ENCODE measurements at regions not wholly inside any gene's neighbourhood (a gene's known extent, or its start where the extent isn't known, plus 50 kb on each side); places are given as distances from the start of the nearest gene placed in this dataset.

DNA sequence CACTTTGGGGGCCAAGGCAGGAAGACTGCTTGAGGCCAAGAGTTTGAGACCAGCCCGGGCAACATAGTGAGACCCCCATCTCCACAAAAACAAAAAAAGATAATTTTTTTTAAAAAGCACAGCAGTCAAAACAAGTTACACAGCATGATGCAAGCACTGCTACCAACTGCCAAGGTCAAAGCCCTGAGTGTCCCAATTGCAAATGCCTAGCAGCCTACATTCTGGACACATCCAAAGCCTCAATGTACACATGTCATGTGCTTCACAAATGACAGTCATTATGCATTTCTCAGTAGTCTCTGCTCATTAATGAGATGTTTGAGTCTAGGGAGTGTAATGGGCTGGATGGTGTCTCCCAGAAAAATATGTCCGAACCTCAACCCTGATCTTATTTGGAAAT lies 113.7 kb upstream of the CCND2 start:
- TF ChIP-seq RAD21 (conservative IDR thresholded peaks at IDR 0.05): no peak
- no peak for TF ChIP-seq EP300 (conservative IDR thresholded peaks at IDR 0.05; ENCODE audit: poor library complexity, severe bottlenecking)
- no peak for TF ChIP-seq POLR2AphosphoS5 (IDR thresholded peaks at IDR 0.05)
- TF ChIP-seq, protein P1, sequence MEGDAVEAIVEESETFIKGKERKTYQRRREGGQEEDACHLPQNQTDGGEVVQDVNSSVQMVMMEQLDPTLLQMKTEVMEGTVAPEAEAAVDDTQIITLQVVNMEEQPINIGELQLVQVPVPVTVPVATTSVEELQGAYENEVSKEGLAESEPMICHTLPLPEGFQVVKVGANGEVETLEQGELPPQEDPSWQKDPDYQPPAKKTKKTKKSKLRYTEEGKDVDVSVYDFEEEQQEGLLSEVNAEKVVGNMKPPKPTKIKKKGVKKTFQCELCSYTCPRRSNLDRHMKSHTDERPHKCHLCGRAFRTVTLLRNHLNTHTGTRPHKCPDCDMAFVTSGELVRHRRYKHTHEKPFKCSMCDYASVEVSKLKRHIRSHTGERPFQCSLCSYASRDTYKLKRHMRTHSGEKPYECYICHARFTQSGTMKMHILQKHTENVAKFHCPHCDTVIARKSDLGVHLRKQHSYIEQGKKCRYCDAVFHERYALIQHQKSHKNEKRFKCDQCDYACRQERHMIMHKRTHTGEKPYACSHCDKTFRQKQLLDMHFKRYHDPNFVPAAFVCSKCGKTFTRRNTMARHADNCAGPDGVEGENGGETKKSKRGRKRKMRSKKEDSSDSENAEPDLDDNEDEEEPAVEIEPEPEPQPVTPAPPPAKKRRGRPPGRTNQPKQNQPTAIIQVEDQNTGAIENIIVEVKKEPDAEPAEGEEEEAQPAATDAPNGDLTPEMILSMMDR (IDR thresholded peaks at IDR 0.05; ENCODE audit: poor library complexity, severe bottlenecking): no peak
- TF ChIP-seq MXI1 (conservative IDR thresholded peaks at IDR 0.05; ENCODE audit: poor library complexity, severe bottlenecking): no peak
- no peak for TF ChIP-seq EZH2 (IDR thresholded peaks at IDR 0.05; ENCODE audit: borderline replicate concordance, insufficient read depth, low read length, poor library complexity, severe bottlenecking)
- no peak for TF ChIP-seq SMC3 (conservative IDR thresholded peaks at IDR 0.05; ENCODE audit: poor library complexity)
- TF ChIP-seq, protein P2, sequence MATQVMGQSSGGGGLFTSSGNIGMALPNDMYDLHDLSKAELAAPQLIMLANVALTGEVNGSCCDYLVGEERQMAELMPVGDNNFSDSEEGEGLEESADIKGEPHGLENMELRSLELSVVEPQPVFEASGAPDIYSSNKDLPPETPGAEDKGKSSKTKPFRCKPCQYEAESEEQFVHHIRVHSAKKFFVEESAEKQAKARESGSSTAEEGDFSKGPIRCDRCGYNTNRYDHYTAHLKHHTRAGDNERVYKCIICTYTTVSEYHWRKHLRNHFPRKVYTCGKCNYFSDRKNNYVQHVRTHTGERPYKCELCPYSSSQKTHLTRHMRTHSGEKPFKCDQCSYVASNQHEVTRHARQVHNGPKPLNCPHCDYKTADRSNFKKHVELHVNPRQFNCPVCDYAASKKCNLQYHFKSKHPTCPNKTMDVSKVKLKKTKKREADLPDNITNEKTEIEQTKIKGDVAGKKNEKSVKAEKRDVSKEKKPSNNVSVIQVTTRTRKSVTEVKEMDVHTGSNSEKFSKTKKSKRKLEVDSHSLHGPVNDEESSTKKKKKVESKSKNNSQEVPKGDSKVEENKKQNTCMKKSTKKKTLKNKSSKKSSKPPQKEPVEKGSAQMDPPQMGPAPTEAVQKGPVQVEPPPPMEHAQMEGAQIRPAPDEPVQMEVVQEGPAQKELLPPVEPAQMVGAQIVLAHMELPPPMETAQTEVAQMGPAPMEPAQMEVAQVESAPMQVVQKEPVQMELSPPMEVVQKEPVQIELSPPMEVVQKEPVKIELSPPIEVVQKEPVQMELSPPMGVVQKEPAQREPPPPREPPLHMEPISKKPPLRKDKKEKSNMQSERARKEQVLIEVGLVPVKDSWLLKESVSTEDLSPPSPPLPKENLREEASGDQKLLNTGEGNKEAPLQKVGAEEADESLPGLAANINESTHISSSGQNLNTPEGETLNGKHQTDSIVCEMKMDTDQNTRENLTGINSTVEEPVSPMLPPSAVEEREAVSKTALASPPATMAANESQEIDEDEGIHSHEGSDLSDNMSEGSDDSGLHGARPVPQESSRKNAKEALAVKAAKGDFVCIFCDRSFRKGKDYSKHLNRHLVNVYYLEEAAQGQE (IDR thresholded peaks at IDR 0.05; ENCODE audit: borderline replicate concordance): no peak
- no peak for TF ChIP-seq TAF1 (IDR thresholded peaks at IDR 0.05; ENCODE audit: low read depth)
- H3K9me2 ChIP-seq (ENCODE audit: insufficient read depth, low read length): no peaks in the 10 kb centered on the region
- H2AFZ ChIP-seq (ENCODE audit: low read depth, low read length): no peak overlapping the region
- H3K9ac ChIP-seq (ENCODE audit: low read length): no peak overlapping the region
- H3K4me3 ChIP-seq (ENCODE audit: low read length): no peak overlapping the region
- no peaks in the 10 kb centered on the region for H4K20me1 ChIP-seq (ENCODE audit: insufficient read depth)
- H3K79me2 ChIP-seq (replicated peaks; ENCODE audit: insufficient read depth, low read length): no peaks in the 10 kb centered on the region
- no peaks in the 10 kb centered on the region for H3F3A ChIP-seq (ENCODE audit: insufficient read depth, low read length, poor library complexity, severe bottlenecking)
- H3K27me3 ChIP-seq (ENCODE audit: insufficient read depth, low read depth, low read length): peaks cover 6% of the 10 kb centered on the region
- no peaks in the 10 kb centered on the region for H3K9me3 ChIP-seq (ENCODE audit: low read length)
- no peak overlapping the region for H3K27ac ChIP-seq (ENCODE audit: low read length)
- no peaks in the 10 kb centered on the region for H3K36me3 ChIP-seq (ENCODE audit: insufficient read depth, low read length)
- H3K4me2 ChIP-seq (ENCODE audit: low read length): no peak overlapping the region

DNA sequence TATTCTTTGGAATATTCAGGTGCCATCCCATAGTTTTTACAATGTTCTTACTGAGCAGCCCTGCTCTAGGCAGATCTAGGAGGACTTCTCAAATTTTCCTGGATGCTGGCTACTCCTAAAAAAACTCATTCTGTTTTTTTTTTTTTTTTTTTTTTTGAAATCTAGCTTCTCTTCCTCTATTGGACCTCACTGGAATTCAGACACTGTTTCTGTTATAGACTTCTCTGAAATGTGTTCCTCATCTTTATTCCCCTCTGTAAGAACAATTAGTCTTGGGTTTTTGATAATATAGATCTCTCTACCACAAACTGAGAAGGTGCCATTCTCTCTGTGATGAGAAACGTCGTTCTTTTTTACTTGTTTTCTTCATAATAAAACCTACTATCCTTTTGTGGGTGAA lies 115.3 kb upstream of the CCND2 start:
- no peak overlapping the region for H3K9ac ChIP-seq (ENCODE audit: low read length)
- no peaks in the 10 kb centered on the region for H4K20me1 ChIP-seq (ENCODE audit: insufficient read depth)
- no peaks in the 10 kb centered on the region for H3K9me3 ChIP-seq (ENCODE audit: low read length)
- H2AFZ ChIP-seq (ENCODE audit: low read depth, low read length): no peak overlapping the region
- H3K36me3 ChIP-seq (ENCODE audit: insufficient read depth, low read length): no peaks in the 10 kb centered on the region
- TF ChIP-seq EZH2 (IDR thresholded peaks at IDR 0.05; ENCODE audit: borderline replicate concordance, insufficient read depth, low read length, poor library complexity, severe bottlenecking) (no peak), SMC3 (conservative IDR thresholded peaks at IDR 0.05; ENCODE audit: poor library complexity) (no peak), TAF1 (IDR thresholded peaks at IDR 0.05; ENCODE audit: low read depth) (no peak), POLR2AphosphoS5 (IDR thresholded peaks at IDR 0.05) (no peak), EP300 (conservative IDR thresholded peaks at IDR 0.05; ENCODE audit: poor library complexity, severe bottlenecking) (no peak), RAD21 (conservative IDR thresholded peaks at IDR 0.05) (no peak), MXI1 (conservative IDR thresholded peaks at IDR 0.05; ENCODE audit: poor library complexity, severe bottlenecking) (no peak)
- TF ChIP-seq, protein P1 (IDR thresholded peaks at IDR 0.05; ENCODE audit: poor library complexity, severe bottlenecking): no peak
- TF ChIP-seq, protein P2 (IDR thresholded peaks at IDR 0.05; ENCODE audit: borderline replicate concordance): no peak
- no peak overlapping the region for H3K27ac ChIP-seq (ENCODE audit: low read length)
- H3K79me2 ChIP-seq (replicated peaks; ENCODE audit: insufficient read depth, low read length): no peaks in the 10 kb centered on the region
- no peaks in the 10 kb centered on the region for H3K27me3 ChIP-seq (ENCODE audit: insufficient read depth, low read depth, low read length)
- H3K9me2 ChIP-seq (ENCODE audit: insufficient read depth, low read length): no peaks in the 10 kb centered on the region
- no peak overlapping the region for H3K4me3 ChIP-seq (ENCODE audit: low read length)
- H3K4me2 ChIP-seq (ENCODE audit: low read length): no peak overlapping the region
- no peaks in the 10 kb centered on the region for H3F3A ChIP-seq (ENCODE audit: insufficient read depth, low read length, poor library complexity, severe bottlenecking)
